ENCODE measurements at regions not wholly inside any gene's neighbourhood (a gene's known extent, or its start where the extent isn't known, plus 50 kb on each side); places are given as distances from the start of the nearest gene placed in this dataset.
"Not testable (repeated sequence)": the region's sequence is repeated elsewhere in the genome, so short reads cannot be mapped to it uniquely, and the experiment has no call there.

DNA sequence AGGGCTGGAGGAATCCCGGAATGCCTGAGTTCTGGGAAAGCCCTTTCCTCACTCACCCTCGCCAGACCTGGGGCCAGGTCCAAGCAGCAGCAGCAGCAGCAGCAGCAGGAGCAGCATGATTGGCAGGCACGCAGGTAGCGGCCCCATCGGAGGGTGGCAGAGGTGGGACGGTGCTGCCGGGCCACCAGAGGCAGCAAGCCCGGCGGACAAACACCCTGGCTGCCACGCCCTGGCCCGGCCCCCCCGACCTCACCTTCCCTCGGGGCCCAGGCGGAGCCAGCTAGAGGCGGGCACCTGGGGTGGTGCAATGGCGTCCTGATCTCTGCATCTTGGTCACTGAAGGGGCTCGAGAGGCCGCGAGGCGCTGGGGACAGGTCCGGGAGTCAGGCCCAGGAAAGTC lies 122.4 kb downstream of the LAT start:
- TF ChIP-seq, protein P1, sequence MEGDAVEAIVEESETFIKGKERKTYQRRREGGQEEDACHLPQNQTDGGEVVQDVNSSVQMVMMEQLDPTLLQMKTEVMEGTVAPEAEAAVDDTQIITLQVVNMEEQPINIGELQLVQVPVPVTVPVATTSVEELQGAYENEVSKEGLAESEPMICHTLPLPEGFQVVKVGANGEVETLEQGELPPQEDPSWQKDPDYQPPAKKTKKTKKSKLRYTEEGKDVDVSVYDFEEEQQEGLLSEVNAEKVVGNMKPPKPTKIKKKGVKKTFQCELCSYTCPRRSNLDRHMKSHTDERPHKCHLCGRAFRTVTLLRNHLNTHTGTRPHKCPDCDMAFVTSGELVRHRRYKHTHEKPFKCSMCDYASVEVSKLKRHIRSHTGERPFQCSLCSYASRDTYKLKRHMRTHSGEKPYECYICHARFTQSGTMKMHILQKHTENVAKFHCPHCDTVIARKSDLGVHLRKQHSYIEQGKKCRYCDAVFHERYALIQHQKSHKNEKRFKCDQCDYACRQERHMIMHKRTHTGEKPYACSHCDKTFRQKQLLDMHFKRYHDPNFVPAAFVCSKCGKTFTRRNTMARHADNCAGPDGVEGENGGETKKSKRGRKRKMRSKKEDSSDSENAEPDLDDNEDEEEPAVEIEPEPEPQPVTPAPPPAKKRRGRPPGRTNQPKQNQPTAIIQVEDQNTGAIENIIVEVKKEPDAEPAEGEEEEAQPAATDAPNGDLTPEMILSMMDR (IDR thresholded peaks at IDR 0.05; ENCODE audit: unreplicated experiment in 3 of 3) = no peak
- H3K9me3 Mint-ChIP-seq = no peaks in the 10 kb centered on the region
- no peak overlapping the region for H3K4me3 Mint-ChIP-seq
- peaks cover 11% of the 10 kb centered on the region for H3K4me1 Mint-ChIP-seq
- H3K27ac Mint-ChIP-seq = no peak overlapping the region
- H3K27me3 Mint-ChIP-seq (ENCODE audit: low read depth) = peaks cover 34% of the 10 kb centered on the region
- no peaks in the 10 kb centered on the region for H3K36me3 Mint-ChIP-seq (ENCODE audit: low read depth)

DNA sequence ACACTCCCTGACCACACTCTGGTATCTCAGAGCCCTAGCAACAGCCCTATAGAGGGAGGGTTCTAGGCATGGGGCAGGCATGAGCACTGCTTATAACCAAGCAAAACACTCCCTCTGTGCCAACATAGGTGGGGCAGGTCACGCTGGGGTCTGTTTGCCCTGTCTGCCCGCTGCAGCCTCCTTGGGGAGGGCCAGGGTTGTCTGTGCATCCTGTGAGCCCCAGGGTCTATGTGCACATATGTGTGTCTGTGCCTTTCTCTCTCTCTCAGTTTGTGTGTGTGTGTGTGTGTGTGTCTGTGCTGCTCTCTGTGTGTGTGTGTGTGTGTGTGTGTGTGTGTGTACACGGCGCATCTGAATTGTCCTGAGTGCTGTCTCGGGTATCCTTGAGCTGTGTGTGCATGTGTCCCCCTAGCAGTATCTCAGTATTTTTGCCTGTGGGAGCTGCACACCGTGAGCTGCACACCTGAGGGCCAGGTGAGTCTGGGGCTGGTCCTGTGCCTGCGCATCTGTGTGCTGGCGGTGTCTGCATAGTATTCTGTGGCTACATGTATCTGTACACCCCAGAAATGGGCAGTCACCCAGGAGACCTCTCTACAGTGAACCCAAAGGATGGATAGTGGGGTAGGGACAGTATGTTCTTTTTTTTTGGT lies 121.5 kb downstream of the LAT start:
- not testable (repeated sequence) for H3K4me3 Mint-ChIP-seq; H3K36me3 Mint-ChIP-seq (ENCODE audit: low read depth); H3K27ac Mint-ChIP-seq; H3K9me3 Mint-ChIP-seq; H3K4me1 Mint-ChIP-seq
- H3K27me3 Mint-ChIP-seq (ENCODE audit: low read depth) = peaks cover 34% of the 10 kb centered on the region

DNA sequence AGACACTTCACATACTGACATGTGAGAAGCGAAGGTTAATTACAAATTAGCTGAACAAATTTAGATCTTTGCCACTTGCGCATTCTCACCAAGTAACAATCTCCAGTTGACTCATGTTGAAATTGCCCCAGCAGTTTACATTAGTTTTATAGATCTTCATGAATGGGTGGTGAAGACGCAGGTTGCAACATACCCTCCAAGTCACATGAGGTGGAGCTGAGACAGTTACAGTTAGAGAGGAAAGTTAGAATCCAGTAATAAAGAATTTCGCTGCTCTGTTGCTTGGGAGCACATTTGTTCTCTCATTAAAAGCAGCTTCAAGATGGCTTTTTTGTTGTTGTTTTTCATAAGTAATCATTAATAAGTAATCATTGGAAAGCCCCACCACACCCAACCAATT lies 119.7 kb downstream of the LAT start:
- not testable (repeated sequence) for H3K9me3 Mint-ChIP-seq; H3K36me3 Mint-ChIP-seq (ENCODE audit: low read depth); H3K4me1 Mint-ChIP-seq; H3K27ac Mint-ChIP-seq; H3K4me3 Mint-ChIP-seq
- H3K27me3 Mint-ChIP-seq (ENCODE audit: low read depth) = peaks cover 28% of the 10 kb centered on the region

DNA sequence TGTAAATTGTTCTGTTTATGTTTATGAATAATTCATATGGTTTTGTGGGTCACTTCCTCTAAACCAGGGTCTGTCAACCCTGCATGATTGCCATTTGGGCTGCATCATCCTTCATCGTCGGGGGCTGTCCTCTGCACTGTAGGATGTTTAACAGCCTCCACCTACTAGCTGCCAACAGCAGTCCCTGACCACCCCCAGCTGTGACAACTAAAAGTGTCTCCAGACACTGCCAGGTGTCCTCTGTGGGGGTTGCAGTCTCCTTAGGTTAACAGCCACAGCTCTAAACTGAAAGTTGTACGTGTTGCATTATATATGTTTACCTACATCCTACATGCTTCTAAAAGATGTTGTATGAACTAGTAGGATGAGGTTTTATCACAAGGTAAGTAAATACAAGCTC lies 113.1 kb downstream of the LAT start:
- not testable (repeated sequence) for H3K27ac Mint-ChIP-seq; H3K4me3 Mint-ChIP-seq; H3K36me3 Mint-ChIP-seq (ENCODE audit: low read depth); H3K27me3 Mint-ChIP-seq (ENCODE audit: low read depth); H3K4me1 Mint-ChIP-seq; H3K9me3 Mint-ChIP-seq

DNA sequence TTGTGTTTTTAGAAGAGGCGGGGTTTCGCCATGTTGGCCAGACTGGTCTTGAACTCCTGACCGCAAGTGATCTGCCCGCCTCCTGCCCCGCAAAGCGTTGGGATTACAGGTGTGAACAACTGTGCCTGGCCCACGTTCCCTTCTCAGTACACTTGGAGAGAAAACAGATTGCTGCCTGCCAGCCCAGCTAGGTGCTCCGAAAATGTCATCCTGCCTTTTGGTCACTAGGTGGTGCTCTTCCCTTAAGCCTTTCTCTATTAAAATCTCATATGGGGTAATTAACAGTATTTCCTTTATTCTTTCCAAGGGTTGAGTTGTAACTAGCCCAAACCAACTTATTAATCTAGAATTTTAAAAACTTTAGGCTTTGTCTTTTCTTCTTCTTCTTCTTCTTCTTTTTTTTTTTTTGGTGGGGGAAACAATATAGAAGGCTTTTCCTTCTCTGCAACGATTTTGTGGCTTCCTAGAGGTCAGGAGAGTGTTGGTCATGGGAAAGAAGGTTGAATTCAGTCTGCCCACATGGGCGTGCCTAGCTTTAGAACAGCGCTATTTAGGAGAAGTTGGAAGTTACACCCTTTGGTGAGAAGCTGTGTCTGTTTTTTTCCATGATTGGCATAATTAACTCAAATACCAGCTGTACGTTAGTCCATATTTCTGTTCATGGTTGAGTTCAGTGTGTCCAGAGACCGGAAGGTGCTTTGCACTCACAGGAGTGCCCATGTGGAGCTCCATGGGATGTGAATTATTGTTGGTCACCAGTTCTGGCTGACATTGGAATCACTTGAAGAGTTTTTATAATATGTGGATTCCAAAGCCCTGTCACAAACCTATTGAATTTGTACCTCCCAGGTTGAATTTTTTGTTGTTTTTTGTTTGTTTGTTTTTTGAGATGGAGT lies 110.1 kb downstream of the LAT start:
- not testable (repeated sequence) for H3K4me3 Mint-ChIP-seq; H3K27ac Mint-ChIP-seq; H3K27me3 Mint-ChIP-seq (ENCODE audit: low read depth); H3K9me3 Mint-ChIP-seq; H3K36me3 Mint-ChIP-seq (ENCODE audit: low read depth); H3K4me1 Mint-ChIP-seq
- TF ChIP-seq, protein P1 (IDR thresholded peaks at IDR 0.05; ENCODE audit: unreplicated experiment in 3 of 3) = peak; percentile 25 to 37 (median 37)

DNA sequence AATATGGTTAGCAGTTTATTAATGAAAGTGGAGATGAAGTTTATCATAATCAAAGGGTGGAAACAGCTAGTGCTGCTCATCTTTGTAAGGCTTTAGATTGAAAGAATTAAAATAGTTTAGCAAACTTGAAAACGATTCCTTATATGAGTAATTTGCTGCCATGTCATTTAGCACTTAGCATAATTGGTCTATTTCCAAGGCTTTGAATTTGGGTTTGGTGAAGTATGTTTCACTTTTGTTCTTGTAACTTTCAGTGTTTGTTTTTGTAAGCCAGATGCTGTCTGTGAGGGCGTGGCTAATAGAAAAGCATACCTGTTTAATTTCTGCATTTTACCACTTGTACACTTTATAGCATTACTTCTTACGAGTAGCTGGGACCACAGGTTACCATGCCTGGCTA lies 109.5 kb downstream of the LAT start:
- not testable (repeated sequence) for H3K9me3 Mint-ChIP-seq; H3K36me3 Mint-ChIP-seq (ENCODE audit: low read depth); H3K4me1 Mint-ChIP-seq; H3K27me3 Mint-ChIP-seq (ENCODE audit: low read depth); H3K4me3 Mint-ChIP-seq; H3K27ac Mint-ChIP-seq

DNA sequence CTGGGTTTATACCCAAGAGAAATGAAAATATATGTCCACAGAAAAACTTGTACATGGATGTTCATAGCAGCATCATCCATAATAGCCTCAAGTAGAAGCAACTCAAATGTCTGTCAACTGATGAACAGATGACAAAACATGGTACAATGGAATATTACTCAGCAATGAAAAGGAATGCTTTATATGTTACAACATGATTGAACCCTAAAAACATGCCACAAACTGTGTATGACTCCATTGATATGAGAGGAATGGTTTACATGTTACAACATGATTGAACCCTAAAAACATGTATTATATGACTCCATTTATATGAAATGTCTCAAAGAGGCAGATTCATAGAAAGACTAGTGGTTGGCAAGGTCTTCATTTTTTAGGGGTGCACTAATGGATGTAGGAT lies 104.8 kb downstream of the LAT start:
- H3K27me3 Mint-ChIP-seq (ENCODE audit: low read depth) = peaks cover 20% of the 10 kb centered on the region
- H3K27ac Mint-ChIP-seq; H3K36me3 Mint-ChIP-seq (ENCODE audit: low read depth); H3K4me1 Mint-ChIP-seq; H3K4me3 Mint-ChIP-seq; H3K9me3 Mint-ChIP-seq: not testable (repeated sequence)

DNA sequence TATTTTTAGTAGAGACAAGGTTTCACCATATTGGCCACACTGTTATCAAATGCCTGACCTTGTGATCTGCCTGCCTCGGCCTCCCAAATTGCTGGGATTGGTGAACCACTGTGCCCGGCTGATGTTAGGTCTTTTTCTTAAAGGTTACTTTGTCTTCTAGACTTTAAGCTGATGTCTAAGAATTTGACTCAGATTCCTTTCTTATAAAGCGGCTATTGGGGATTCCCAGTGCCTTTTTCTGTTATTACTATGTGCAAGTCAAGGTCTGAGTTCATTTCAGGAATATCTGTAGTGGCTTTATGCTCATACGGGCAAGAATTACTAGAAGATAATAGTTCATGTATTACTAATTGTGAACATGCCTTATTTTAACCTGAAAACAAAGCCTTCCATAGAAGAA lies 102.8 kb downstream of the LAT start:
- H3K4me3 Mint-ChIP-seq; H3K36me3 Mint-ChIP-seq (ENCODE audit: low read depth); H3K27ac Mint-ChIP-seq; H3K4me1 Mint-ChIP-seq; H3K9me3 Mint-ChIP-seq: not testable (repeated sequence)
- H3K27me3 Mint-ChIP-seq (ENCODE audit: low read depth) = peaks cover 30% of the 10 kb centered on the region

DNA sequence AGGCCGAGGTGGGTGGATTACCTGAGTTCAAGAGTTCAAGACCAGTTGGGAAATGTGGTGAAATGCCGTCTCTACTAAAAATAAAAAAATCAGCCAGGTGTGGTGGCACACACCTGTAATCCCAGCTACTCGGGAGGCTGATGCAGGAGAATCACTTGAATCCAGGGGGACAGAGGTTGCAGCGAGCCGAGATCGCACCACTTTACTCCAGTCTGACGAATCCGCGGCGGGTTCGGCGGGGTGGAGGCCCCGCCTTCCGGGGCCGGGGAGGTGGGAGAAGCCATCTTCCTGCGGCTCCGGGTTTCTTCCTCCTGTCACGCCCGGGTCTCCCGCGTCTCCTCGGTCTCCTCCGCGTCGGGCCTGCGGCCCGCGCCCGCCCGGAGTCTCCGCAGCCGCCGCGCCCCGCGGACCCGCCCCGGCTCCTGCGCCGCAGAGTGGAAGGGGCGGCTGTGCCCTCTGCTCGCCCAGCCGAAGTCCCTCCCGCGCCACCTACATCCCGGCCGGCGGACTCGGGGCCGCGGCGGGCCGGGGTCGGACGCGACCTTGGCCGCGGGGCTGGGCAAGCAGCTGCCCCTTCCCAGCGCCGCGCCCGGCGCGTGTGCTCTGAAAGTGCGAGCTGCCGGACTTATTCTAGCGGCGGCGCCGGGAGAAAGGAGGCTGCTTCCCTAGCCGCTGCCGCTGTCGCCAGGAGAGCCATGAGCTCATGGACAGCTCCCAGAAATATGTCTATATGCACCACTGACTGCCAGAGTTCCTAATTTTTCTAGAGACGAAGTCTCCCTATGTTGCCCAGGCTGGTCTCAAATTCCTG lies 97.2 kb downstream of the LAT start:
- not testable (repeated sequence) for H3K27ac Mint-ChIP-seq

DNA sequence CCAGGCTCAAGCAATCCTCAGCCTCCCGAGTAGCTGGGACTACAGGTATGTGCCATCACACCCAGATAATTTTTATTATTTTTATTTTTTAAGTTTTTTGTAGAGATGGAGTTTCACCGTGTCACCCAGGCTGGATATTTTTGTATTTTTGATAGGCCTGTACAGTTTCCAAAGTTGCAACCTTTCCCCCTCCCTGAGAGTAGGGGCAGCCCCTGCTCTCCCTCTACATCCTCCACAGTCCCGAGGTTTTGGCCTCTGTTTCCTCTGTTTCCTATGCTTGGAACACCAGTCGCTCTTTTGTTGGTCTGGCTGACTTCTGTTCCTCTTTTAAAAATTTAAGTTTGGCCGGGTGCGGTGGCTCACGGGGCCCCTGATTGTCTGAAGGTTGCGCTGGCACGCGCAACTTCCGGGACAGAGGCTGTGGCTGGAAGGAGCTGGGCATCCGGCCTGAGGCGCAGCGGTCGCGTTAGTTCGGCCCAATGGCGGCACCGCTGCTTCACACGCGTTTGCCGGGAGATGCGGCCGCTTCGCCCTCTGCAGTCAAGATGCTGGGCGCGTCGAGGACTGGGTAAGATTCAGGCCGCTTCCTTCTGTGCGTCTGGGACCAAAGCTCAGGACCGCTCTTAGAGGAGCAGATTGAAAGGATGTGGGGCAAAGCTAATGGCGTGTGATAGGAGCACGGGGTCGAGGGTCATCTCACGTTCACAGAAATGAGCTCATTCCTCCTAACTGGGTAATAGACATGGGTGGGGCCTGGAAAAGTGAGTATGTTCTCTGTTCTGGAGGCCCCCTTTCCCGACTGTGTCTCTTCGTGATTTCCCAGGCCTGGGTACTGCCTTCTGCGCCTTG lies 89.9 kb downstream of the LAT start:
- H3K4me3 Mint-ChIP-seq; H3K9me3 Mint-ChIP-seq; H3K27me3 Mint-ChIP-seq (ENCODE audit: low read depth); H3K27ac Mint-ChIP-seq; H3K4me1 Mint-ChIP-seq; H3K36me3 Mint-ChIP-seq (ENCODE audit: low read depth): not testable (repeated sequence)

More for the DNA sequence above, 97.2 kb downstream of the LAT start:
- H3K9me3 Mint-ChIP-seq; H3K36me3 Mint-ChIP-seq (ENCODE audit: low read depth); H3K4me1 Mint-ChIP-seq: not testable (repeated sequence)
- H3K4me3 Mint-ChIP-seq = peak overlapping the region; percentile 75 to 84 (median 82)
- peaks cover 27% of the 10 kb centered on the region for H3K27me3 Mint-ChIP-seq (ENCODE audit: low read depth)

DNA sequence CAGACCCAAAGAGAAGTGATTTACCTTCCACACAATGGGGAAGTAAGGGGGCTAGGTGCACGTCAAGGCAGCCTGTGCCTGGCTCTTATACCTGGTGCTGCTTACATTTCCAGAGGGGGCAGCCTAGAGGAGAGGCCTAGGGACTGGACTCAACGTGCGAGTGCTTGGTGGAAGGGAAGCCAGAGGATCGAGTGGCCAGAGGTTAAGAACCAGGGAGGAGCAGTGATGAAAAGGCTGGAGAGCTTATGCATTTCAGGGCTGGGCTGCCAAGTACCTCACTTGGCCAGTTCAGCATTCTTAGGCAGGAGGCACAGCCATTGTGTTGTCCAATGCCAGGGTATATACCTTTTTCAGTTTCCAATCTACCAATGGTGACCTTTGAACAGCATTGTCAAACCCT lies 77.4 kb downstream of the LAT start:
- not testable (repeated sequence) for H3K4me1 Mint-ChIP-seq; H3K36me3 Mint-ChIP-seq (ENCODE audit: low read depth); H3K27me3 Mint-ChIP-seq (ENCODE audit: low read depth); H3K27ac Mint-ChIP-seq; H3K4me3 Mint-ChIP-seq; H3K9me3 Mint-ChIP-seq

DNA sequence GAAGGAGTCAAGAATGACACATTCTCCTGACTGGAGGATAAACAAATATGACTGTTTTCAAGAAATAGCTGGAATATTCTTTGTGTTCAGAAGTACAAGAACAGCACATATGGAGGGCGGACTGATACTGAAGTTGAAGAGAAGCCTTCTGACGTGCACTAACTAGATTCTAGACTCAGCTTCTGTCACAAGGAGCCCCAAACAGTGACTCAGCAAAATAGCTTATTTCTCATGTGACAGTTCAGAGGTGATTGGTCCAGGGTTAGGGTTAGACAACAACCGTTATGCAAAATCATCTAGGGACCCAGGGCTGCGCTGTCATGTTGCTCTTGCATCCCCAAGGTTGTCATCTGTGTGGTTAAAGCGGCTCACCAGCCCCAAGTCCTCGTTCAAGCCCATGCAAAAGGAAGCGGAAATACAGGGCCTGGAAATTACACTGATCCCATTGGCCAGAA lies 76.6 kb downstream of the LAT start:
- H3K4me3 Mint-ChIP-seq; H3K36me3 Mint-ChIP-seq (ENCODE audit: low read depth); H3K27ac Mint-ChIP-seq; H3K9me3 Mint-ChIP-seq; H3K4me1 Mint-ChIP-seq; H3K27me3 Mint-ChIP-seq (ENCODE audit: low read depth): not testable (repeated sequence)
